ENCODE measurements at regions not wholly inside any gene's neighbourhood (a gene's known extent, or its start where the extent isn't known, plus 50 kb on each side); places are given as distances from the start of the nearest gene placed in this dataset.

- no peaks in the 10 kb centered on the region for H3K27me3 ChIP-seq
- intact Hi-C loops (cut with DNase I): no loop called here
- no peaks in the 10 kb centered on the region for H3K4me1 ChIP-seq
- no peak for DNase-seq
- TF ChIP-seq EP300 (IDR thresholded peaks at IDR 0.05) (no peak), POLR2AphosphoS5 (IDR thresholded peaks at IDR 0.05) (no peak), POLR2A (IDR thresholded peaks at IDR 0.05) (no peak), CTCF (IDR thresholded peaks at IDR 0.05) (no peak)
- H3K36me3 ChIP-seq: no peaks in the 10 kb centered on the region
- no peaks in the 10 kb centered on the region for H3K9me3 ChIP-seq
- 72 to 75% methylated on average over 6 of the region's 6 CpGs for WGBS, 2 donors
- H3K27ac ChIP-seq: no peak overlapping the region
- no peak overlapping the region for H3K4me3 ChIP-seq
Observed at GRCh38 chr1:83689921-83690868, 308.7 kb downstream of the TTLL7 start.

- intact Hi-C loops (cut with DNase I): no loop called here
Observed at GRCh38 chr1:83682132-83682531, 316.8 kb downstream of the TTLL7 start.

GRCh38 chr1:83676106-83676505 lies 322.8 kb downstream of the TTLL7 start:
- H3K4me1 ChIP-seq: peaks cover 0 to 8% (median 1%) of the 10 kb centered on the region in 4 donors
- H3K9me3 ChIP-seq: no peaks in the 10 kb centered on the region
- TF ChIP-seq POLR2AphosphoS5 (IDR thresholded peaks at IDR 0.05): no peak
- TF ChIP-seq EP300 (IDR thresholded peaks at IDR 0.05): no peak
- no peak for TF ChIP-seq CTCF (IDR thresholded peaks at IDR 0.05)
- no peak for TF ChIP-seq POLR2A (IDR thresholded peaks at IDR 0.05)
- intact Hi-C loops (cut with DNase I): no loop called here
- no peaks in the 10 kb centered on the region for H3K36me3 ChIP-seq
- H3K27me3 ChIP-seq: no peaks in the 10 kb centered on the region
- H3K4me3 ChIP-seq: no peak overlapping the region
- no peak overlapping the region for H3K27ac ChIP-seq
- 90 to 91% methylated on average over 3 of the region's 3 CpGs for WGBS, 2 donors
- DNase-seq: no peak

More at GRCh38 chr1:83682132-83682531, 316.8 kb downstream of the TTLL7 start:
- Histone ChIP-seq H3K36me3 (no peaks in the 10 kb centered on the region), H3K9me3 (no peaks in the 10 kb centered on the region), H3K4me1 (no peaks in the 10 kb centered on the region), H3K27me3 (no peaks in the 10 kb centered on the region), H3K27ac (no peak overlapping the region), H3K4me3 (no peak overlapping the region)
- no peak for TF ChIP-seq POLR2AphosphoS5 (IDR thresholded peaks at IDR 0.05)
- no peak for TF ChIP-seq CTCF (IDR thresholded peaks at IDR 0.05)
- no peak for TF ChIP-seq EP300 (IDR thresholded peaks at IDR 0.05)
- no peak for DNase-seq
- WGBS, 2 donors: 92 to 94% methylated on average over 2 of the region's 2 CpGs

GRCh38 chr1:83673312-83673711 lies 325.6 kb downstream of the TTLL7 start:
- Histone ChIP-seq H3K36me3 (no peaks in the 10 kb centered on the region), H3K4me1 (peaks cover 0 to 10% (median 2%) of the 10 kb centered on the region in 4 donors), H3K4me3 (no peak overlapping the region), H3K27me3 (no peaks in the 10 kb centered on the region), H3K9me3 (no peaks in the 10 kb centered on the region), H3K27ac (no peak overlapping the region)
- intact Hi-C loops (cut with DNase I): no loop called here
- DNase-seq: no peak
- TF ChIP-seq EP300 (IDR thresholded peaks at IDR 0.05): no peak
- no peak for TF ChIP-seq POLR2AphosphoS5 (IDR thresholded peaks at IDR 0.05)
- no peak for TF ChIP-seq POLR2A (IDR thresholded peaks at IDR 0.05)
- TF ChIP-seq CTCF (IDR thresholded peaks at IDR 0.05): no peak
- WGBS, 2 donors: 73 to 79% methylated on average over 1 of the region's 1 CpG
